ENCODE measurements at regions not wholly inside any gene's neighbourhood (a gene's known extent, or its start where the extent isn't known, plus 50 kb on each side); places are given as distances from the start of the nearest gene placed in this dataset.

GRCh38 chr7:16211402-16211925, 209.9 kb downstream of the CRPPA start:
- no peak for TF ChIP-seq CTCF (IDR thresholded peaks at IDR 0.05; ENCODE audit: unreplicated experiment in 3 of 3)
- H3K9me3 Mint-ChIP-seq: peaks cover 3% of the 10 kb centered on the region
- H3K4me1 Mint-ChIP-seq: peaks cover 5% of the 10 kb centered on the region

GRCh38 chr7:16210171-16210570, 211.2 kb downstream of the CRPPA start:
- H3K4me1 Mint-ChIP-seq: peaks cover 5% of the 10 kb centered on the region
- H3K4me3 Mint-ChIP-seq: no peak overlapping the region
- no peaks in the 10 kb centered on the region for H3K27me3 Mint-ChIP-seq (ENCODE audit: low read depth)
- no peaks in the 10 kb centered on the region for H3K9me3 Mint-ChIP-seq
- TF ChIP-seq CTCF (IDR thresholded peaks at IDR 0.05; ENCODE audit: unreplicated experiment in 3 of 3): no peak
- no peak overlapping the region for H3K27ac Mint-ChIP-seq
- H3K36me3 Mint-ChIP-seq (ENCODE audit: low read depth): no peaks in the 10 kb centered on the region

More at GRCh38 chr7:16211402-16211925, 209.9 kb downstream of the CRPPA start:
- Mint-ChIP-seq H3K4me3 (no peak overlapping the region), H3K27ac (no peak overlapping the region), H3K27me3 (ENCODE audit: low read depth) (no peaks in the 10 kb centered on the region), H3K36me3 (ENCODE audit: low read depth) (no peaks in the 10 kb centered on the region)

- no peaks in the 10 kb centered on the region for H3K36me3 Mint-ChIP-seq (ENCODE audit: low read depth)
- peaks cover 11% of the 10 kb centered on the region for H3K4me1 Mint-ChIP-seq
- TF ChIP-seq CTCF (IDR thresholded peaks at IDR 0.05; ENCODE audit: unreplicated experiment in 3 of 3): no peak
Measured at GRCh38 chr7:16207321-16207720, 214.0 kb downstream of the CRPPA start.

GRCh38 chr7:16205466-16205865, 215.9 kb downstream of the CRPPA start:
- no peaks in the 10 kb centered on the region for H3K9me3 Mint-ChIP-seq
- H3K27me3 Mint-ChIP-seq (ENCODE audit: low read depth): no peaks in the 10 kb centered on the region
- peaks cover 11% of the 10 kb centered on the region for H3K4me1 Mint-ChIP-seq
- H3K27ac Mint-ChIP-seq: no peak overlapping the region
- no peaks in the 10 kb centered on the region for H3K36me3 Mint-ChIP-seq (ENCODE audit: low read depth)
- H3K4me3 Mint-ChIP-seq: no peak overlapping the region
- TF ChIP-seq CTCF (IDR thresholded peaks at IDR 0.05; ENCODE audit: unreplicated experiment in 3 of 3): no peak

More at GRCh38 chr7:16207321-16207720, 214.0 kb downstream of the CRPPA start:
- Mint-ChIP-seq H3K4me3 (no peak overlapping the region), H3K27me3 (ENCODE audit: low read depth) (no peaks in the 10 kb centered on the region), H3K9me3 (no peaks in the 10 kb centered on the region), H3K27ac (no peak overlapping the region)

GRCh38 chr7:16204953-16205352, 216.4 kb downstream of the CRPPA start:
- no peaks in the 10 kb centered on the region for H3K36me3 Mint-ChIP-seq (ENCODE audit: low read depth)
- no peak for TF ChIP-seq CTCF (IDR thresholded peaks at IDR 0.05; ENCODE audit: unreplicated experiment in 3 of 3)

GRCh38 chr7:16203065-16203464, 218.3 kb downstream of the CRPPA start:
- no peaks in the 10 kb centered on the region for H3K36me3 Mint-ChIP-seq (ENCODE audit: low read depth)
- H3K27ac Mint-ChIP-seq: no peak overlapping the region
- H3K27me3 Mint-ChIP-seq (ENCODE audit: low read depth): no peaks in the 10 kb centered on the region
- no peaks in the 10 kb centered on the region for H3K9me3 Mint-ChIP-seq
- H3K4me3 Mint-ChIP-seq: no peak overlapping the region
- no peak for TF ChIP-seq CTCF (IDR thresholded peaks at IDR 0.05; ENCODE audit: unreplicated experiment in 3 of 3)
- H3K4me1 Mint-ChIP-seq: peaks cover 11% of the 10 kb centered on the region

More at GRCh38 chr7:16204953-16205352, 216.4 kb downstream of the CRPPA start:
- Mint-ChIP-seq H3K4me3 (no peak overlapping the region), H3K27me3 (ENCODE audit: low read depth) (no peaks in the 10 kb centered on the region), H3K4me1 (peaks cover 11% of the 10 kb centered on the region), H3K27ac (no peak overlapping the region), H3K9me3 (no peaks in the 10 kb centered on the region)

Data from nephron (organoid).